CD4-positive, alpha-beta T cell (primary cell): ENCODE measurements at regions not wholly inside any gene's neighbourhood (a gene's known extent, or its start where the extent isn't known, plus 50 kb on each side); places are given as distances from the start of the nearest gene placed in this dataset.
"Not testable (repeated sequence)": the region's sequence is repeated elsewhere in the genome, so short reads cannot be mapped to it uniquely, and the experiment has no call there.

Experiments
- ATAC-seq: fragments of 200-7000 bp; cut with Tn5 transposase; one replicate; pipeline ENCODE4 v1.10.0; 2022; ENCODE audit warnings: mild to moderate bottlenecking; ENCODE audit not compliant: poor library complexity
- CTCF ChIA-PET: fragments of 350-600 bp; sonication (Branson Sonifier 250); formaldehyde crosslinking; loops from one replicate; lab custom pipeline; 2021; ENCODE audit warnings: antibody characterized with exemption, inconsistent platforms; lab: Charles Lee
- POLR2A ChIA-PET: fragments of 350-600 bp; sonication (Branson Sonifier 250); formaldehyde crosslinking; loops from one replicate; lab custom pipeline; 2021; ENCODE audit warnings: antibody characterized with exemption, inconsistent platforms; lab: Charles Lee
- DNase-seq, 14 experiments: peaks; one replicate each; pipeline ENCODE4 v3.0.0-alpha.2; 2013 to 2020; ENCODE audit warnings: mixed read lengths in 2 of 14
- H3K27ac ChIP-seq, 2 donors: one replicate each; pipeline versions ENCODE4 v1.5.1 to v1.7.0; 2013; ENCODE audit warnings: low read length in 2 of 2, low read depth in 1 of 2, mild to moderate bottlenecking in 1 of 2
- H3K27me3 ChIP-seq, 2 experiments: 1 replicate in 1 of 2; 2 replicates in 1 of 2; pipeline versions ENCODE4 v1.6.1 to v1.7.0; 2013; ENCODE audit warnings: low read length in 2 of 2, control low read depth in 1 of 2, mild to moderate bottlenecking in 1 of 2, moderate library complexity in 1 of 2; ENCODE audit not compliant: insufficient read depth in 2 of 2, control insufficient read depth in 1 of 2
- H3K36me3 ChIP-seq: one replicate; pipeline ENCODE4 v1.6.1; 2013; ENCODE audit warnings: low read length, control low read depth; ENCODE audit not compliant: insufficient read depth
- H3K4me1 ChIP-seq: one replicate; pipeline ENCODE4 v1.6.1; 2013; ENCODE audit warnings: low read length, control low read depth; ENCODE audit not compliant: insufficient read depth
- H3K4me3 ChIP-seq: one replicate; pipeline ENCODE4 v1.5.1; 2013; ENCODE audit warnings: mild to moderate bottlenecking, low read length, moderate library complexity
- H3K9me3 ChIP-seq, 2 experiments: 1 replicate in 1 of 2; 2 replicates in 1 of 2; pipeline versions ENCODE4 v1.6.1 to v1.7.0; 2013; ENCODE audit warnings: low read length in 2 of 2, mild to moderate bottlenecking in 2 of 2, control low read depth in 1 of 2, moderate library complexity in 1 of 2; ENCODE audit not compliant: control insufficient read depth in 1 of 2, insufficient read depth in 1 of 2
- H3K27ac Mint-ChIP-seq: one replicate; pipeline ENCODE4 v1.8.0; 2020; ENCODE audit warnings: mixed read lengths
- H3K27me3 Mint-ChIP-seq: one replicate; pipeline ENCODE4 v1.8.0; 2021; ENCODE audit warnings: mixed read lengths
- H3K36me3 Mint-ChIP-seq: one replicate; pipeline ENCODE4 v1.8.0; 2021; ENCODE audit warnings: low read depth, mixed read lengths
- H3K4me1 Mint-ChIP-seq: one replicate; pipeline ENCODE4 v1.8.0; 2021; ENCODE audit warnings: low read depth, mixed read lengths
- H3K4me3 Mint-ChIP-seq: one replicate; pipeline ENCODE4 v1.8.0; 2020; ENCODE audit warnings: mild to moderate bottlenecking, mixed read lengths
- H3K9me3 Mint-ChIP-seq: one replicate; pipeline ENCODE4 v1.8.0; 2020; ENCODE audit warnings: mixed read lengths
- CTCF ChIP-seq: fragments of 200-600 bp; IDR thresholded peaks from one replicate; pipeline ENCODE4 v1.8.0; 2022; ENCODE audit warnings: antibody characterized with exemption, mild to moderate bottlenecking
- intact Hi-C, 2 experiments: fragments of 100-400 bp; cut with DNase I in 1 of 2; cut with micrococcal nuclease in 1 of 2; formaldehyde crosslinking; loops; one replicate each; pipeline versions ENCODE4 v1.15.1 to v1.9.0; 2023 to 2025; cut with DNase I, micrococcal nuclease

DNA sequence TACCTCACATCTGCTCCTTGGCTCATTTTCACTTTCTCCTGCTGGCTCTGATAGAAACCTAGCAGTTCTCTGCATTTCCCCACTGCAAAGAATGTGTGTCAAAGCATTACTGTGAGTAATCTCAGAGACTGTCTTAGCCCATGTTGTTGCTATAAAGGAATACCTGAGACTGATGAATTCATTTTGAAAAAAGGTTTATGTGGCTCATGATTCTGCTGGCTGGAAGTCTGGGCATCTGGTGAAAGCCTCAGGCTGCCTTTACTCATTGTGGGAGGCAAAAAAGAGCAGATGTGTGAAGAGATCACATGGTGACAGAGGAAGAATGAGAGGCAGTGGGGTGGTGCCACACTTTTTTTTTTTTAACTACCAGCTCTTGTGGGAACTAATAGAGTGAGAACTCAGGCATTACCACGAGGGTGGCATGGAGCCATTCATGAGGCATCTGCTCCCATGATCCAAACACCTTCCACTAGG is 191.6 kb upstream of the CTNND2 start:
- H3K36me3 ChIP-seq = no peaks in the 10 kb centered on the region
- H3K9me3 ChIP-seq = peaks cover 0 to 11% of the 10 kb centered on the region in 2 experiments
- H3K36me3 Mint-ChIP-seq = no peaks in the 10 kb centered on the region
- H3K4me1 Mint-ChIP-seq = no peaks in the 10 kb centered on the region
- H3K4me3 Mint-ChIP-seq = no peak overlapping the region
- POLR2A ChIA-PET = no interaction called here
- no peak overlapping the region for H3K4me3 ChIP-seq
- no peak overlapping the region for H3K27ac ChIP-seq
- ATAC-seq (no peak), DNase-seq (no peak)
- intact Hi-C loops = no loop called here
- H3K4me1 ChIP-seq = no peaks in the 10 kb centered on the region
- peaks cover 15% of the 10 kb centered on the region for H3K9me3 Mint-ChIP-seq
- no peak for TF ChIP-seq CTCF
- no peaks in the 10 kb centered on the region for H3K27me3 Mint-ChIP-seq
- no peak overlapping the region for H3K27ac Mint-ChIP-seq
- CTCF ChIA-PET = no interaction called here
- no peaks in the 10 kb centered on the region for H3K27me3 ChIP-seq

DNA sequence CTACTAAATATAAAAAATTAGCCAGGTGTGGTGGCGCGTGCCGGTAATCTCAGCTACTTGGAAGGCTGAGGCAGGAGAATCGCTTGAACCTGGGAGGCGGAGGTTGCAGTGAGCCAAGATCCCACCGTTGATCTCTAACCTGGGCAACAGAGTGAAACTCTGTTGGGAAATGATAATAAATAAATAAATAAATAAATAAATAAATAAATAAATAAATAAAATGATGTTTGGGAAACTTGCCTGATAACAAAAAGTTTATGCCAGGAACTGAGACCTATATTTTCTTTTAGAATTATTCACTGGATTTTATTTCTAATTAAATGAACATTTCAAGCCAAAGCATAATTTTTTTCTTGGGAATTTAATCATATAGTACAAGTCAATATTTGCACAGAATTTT is 189.3 kb upstream of the CTNND2 start:
- ChIA-PET POLR2A (no interaction called here), CTCF (no interaction called here)
- H3K27me3 ChIP-seq = no peaks in the 10 kb centered on the region

GRCh38 chr5:12080761-12081160 is 176.5 kb upstream of the CTNND2 start:
- no peak for TF ChIP-seq CTCF
- no peak overlapping the region for H3K27ac Mint-ChIP-seq
- no peaks in the 10 kb centered on the region for H3K4me1 ChIP-seq
- H3K36me3 Mint-ChIP-seq = no peaks in the 10 kb centered on the region
- H3K27ac ChIP-seq = no peak overlapping the region
- CTCF ChIA-PET = no interaction called here
- DNase-seq (no peak), ATAC-seq (no peak)
- no peaks in the 10 kb centered on the region for H3K27me3 ChIP-seq
- POLR2A ChIA-PET = no interaction called here
- H3K4me3 ChIP-seq = no peak overlapping the region
- intact Hi-C loops = no loop called here
- no peaks in the 10 kb centered on the region for H3K27me3 Mint-ChIP-seq
- H3K4me1 Mint-ChIP-seq = no peaks in the 10 kb centered on the region
- H3K9me3 Mint-ChIP-seq = peaks cover 12% of the 10 kb centered on the region
- H3K36me3 ChIP-seq = no peaks in the 10 kb centered on the region
- peaks cover 8 to 10% of the 10 kb centered on the region in 2 experiments for H3K9me3 ChIP-seq
- no peak overlapping the region for H3K4me3 Mint-ChIP-seq

More for the DNA sequence above, 189.3 kb upstream of the CTNND2 start:
- Mint-ChIP-seq H3K27me3 (no peaks in the 10 kb centered on the region), H3K9me3 (peaks cover 13% of the 10 kb centered on the region), H3K36me3 (no peaks in the 10 kb centered on the region), H3K27ac (no peak overlapping the region), H3K4me1 (no peaks in the 10 kb centered on the region), H3K4me3 (no peak overlapping the region)
- Histone ChIP-seq H3K27ac (no peak overlapping the region), H3K4me3 (no peak overlapping the region), H3K4me1 (no peaks in the 10 kb centered on the region), H3K9me3 (peaks cover 0 to 11% of the 10 kb centered on the region in 2 experiments), H3K36me3 (no peaks in the 10 kb centered on the region)
- DNase-seq (no peak), ATAC-seq (no peak)
- TF ChIP-seq CTCF = no peak
- intact Hi-C loops = no loop called here

GRCh38 chr5:12078286-12078685 is 174.0 kb upstream of the CTNND2 start:
- intact Hi-C loops, POLR2A ChIA-PET, H3K27me3 ChIP-seq, H3K27me3 Mint-ChIP-seq, H3K4me1 ChIP-seq, ATAC-seq, H3K27ac ChIP-seq, H3K4me3 Mint-ChIP-seq, H3K36me3 Mint-ChIP-seq, H3K27ac Mint-ChIP-seq, DNase-seq, H3K36me3 ChIP-seq, H3K4me3 ChIP-seq, CTCF ChIA-PET, H3K4me1 Mint-ChIP-seq: not testable (repeated sequence)
- peaks cover 8 to 15% of the 10 kb centered on the region in 2 experiments for H3K9me3 ChIP-seq
- peaks cover 17% of the 10 kb centered on the region for H3K9me3 Mint-ChIP-seq
